TTC549 (cell line): ENCODE measurements at regions not wholly inside any gene's neighbourhood (a gene's known extent, or its start where the extent isn't known, plus 50 kb on each side); places are given as distances from the start of the nearest gene placed in this dataset.

Source experiments
- FAIRE-seq: peaks from 2 replicates; lab custom pipeline; 2012; peaks lifted over from hg19 to GRCh38; lab: Jason Lieb, UNC

- FAIRE-seq, result no peak
These were observed 228.6 kb upstream of the CDH5 start for GRCh38 chr16:66137853-66138252.

- no peak for FAIRE-seq
These were observed 229.7 kb upstream of the CDH5 start for GRCh38 chr16:66136841-66137240.

GRCh38 chr16:66135838-66136237 is 230.7 kb upstream of the CDH5 start:
- no peak for FAIRE-seq

- FAIRE-seq, result no peak
These were observed 231.1 kb upstream of the CDH5 start for GRCh38 chr16:66135421-66135831.

DNA sequence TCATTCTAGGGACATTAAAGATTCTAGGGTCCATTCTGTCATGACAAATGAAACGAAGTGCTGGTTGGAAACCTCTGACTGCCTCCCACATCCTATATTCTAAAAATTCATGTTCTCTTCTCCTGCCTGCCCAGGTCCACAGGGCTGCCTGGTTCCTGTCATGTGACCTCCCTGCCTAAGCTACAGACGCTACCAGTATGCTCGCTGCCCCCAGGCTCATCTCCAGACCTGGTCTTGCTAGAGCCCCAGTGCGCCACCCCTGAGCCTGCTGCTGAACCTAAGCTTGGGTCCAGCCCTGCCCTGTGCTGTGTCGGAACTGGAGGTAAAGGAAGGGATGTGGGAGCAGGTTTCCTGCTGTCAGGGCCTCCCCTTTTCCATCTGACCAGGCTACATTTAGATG is 231.6 kb upstream of the CDH5 start:
- FAIRE-seq, result no peak

DNA sequence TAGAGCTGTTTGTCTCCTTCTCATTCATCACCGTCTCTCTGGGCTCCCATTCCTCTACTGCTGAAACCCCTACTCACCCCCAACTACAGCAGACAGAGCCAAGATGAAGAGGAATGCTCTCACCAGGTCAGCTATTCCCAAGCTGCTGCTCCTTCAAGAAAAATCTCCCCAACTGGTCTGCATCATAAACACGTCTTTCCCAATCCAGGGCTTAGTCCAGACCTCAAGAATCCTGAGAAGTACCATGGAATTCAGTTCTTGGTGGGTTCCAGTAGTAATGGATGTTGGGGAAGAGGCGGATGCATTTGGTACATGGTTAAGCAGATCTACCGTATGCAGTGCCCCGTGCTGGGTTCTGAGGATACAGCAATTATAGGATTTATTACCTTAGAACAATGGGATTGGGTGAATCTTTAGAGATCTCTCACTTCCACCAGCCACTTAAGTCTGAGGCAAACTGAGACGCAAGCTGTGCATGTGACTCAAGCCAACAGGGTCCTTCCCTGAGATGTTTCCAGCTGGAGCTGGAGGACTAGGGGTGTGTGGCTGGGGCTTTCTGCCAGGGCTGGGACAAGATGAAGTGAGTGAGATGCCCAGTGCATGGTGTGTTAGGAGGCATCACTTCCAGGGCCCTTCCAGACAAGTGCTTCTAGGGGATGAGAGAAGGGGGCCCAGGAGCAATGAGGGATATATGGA is 232.7 kb upstream of the CDH5 start:
- FAIRE-seq, result no peak

- no peak for FAIRE-seq
These were observed 234.6 kb upstream of the CDH5 start for GRCh38 chr16:66131895-66132294.

GRCh38 chr16:66131156-66131807 is 235.2 kb upstream of the CDH5 start:
- FAIRE-seq, result no peak

DNA sequence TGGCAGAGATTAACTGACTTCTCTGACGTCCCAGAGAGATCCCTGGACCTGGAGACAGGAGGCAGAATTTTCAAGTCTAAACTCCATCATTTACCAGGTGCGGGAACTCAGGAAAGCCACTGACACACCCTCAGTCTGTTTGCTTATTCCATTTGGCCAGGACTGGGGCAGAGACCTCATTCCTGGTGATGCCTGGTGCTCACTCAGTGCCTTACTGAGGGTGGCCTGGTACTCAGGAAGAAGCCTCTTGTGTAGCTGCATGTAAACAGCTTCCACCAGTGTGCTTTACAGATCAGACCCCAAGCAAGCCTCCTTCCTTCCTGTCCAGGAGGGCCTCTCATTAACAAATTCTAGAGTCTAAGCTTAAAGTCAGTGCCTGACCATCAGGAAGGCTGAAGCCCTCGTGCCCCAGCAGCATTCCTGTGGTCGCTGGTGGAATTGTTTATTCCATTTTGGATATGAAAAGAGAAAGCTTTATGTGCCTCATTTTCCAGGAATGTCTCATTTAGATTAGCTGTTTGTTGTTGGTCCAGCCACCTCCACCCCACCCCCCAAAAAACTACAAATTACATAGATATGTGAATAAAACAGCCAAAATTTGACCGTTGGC is 236.1 kb upstream of the CDH5 start:
- FAIRE-seq, result no peak

- FAIRE-seq, result no peak
These were observed 237.3 kb upstream of the CDH5 start for GRCh38 chr16:66129196-66129595.

GRCh38 chr16:66128371-66128770 is 238.1 kb upstream of the CDH5 start:
- no peak for FAIRE-seq

DNA sequence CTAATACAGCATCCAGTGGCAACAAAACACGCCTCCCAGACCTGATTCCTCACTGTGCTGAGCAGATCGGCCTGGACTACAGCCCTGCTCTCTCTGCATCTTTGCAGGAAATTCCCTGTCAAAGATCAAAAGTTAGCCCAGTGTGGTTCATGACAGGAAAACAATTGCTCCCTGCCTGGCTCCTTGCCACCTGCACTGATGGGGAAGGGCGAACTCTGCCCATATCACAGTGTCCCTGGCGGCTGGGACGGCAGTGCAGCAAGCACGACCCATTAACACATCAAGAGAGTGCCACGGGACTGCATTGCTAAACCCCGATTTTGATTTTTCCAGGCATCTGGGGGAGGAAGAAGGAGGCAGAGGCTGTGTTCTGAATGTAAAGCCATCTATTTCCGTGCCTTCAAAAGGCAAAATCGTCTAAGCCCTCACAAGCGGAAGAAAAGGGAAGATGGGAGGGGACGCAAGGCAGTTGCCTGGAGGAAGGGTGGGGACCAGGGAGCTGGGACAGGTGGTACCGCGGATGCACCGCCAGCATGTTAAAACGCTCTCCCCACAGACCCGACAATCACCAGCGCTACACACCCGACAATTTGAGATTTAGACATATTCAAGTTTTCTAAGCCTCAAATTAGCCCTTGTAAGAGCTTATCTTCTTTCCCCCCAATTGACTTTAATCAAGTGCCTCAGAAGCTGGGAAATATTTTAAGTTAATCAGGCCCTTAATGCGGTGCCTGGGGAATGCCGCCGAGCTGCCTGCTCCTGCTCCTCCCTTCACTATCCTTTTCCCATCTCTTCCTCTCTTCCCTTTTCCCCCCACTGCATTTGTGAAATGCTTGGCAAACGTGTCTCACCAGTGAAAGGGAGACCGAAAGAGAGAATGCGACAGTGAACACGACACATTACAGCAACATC is 238.8 kb upstream of the CDH5 start:
- no peak for FAIRE-seq

DNA sequence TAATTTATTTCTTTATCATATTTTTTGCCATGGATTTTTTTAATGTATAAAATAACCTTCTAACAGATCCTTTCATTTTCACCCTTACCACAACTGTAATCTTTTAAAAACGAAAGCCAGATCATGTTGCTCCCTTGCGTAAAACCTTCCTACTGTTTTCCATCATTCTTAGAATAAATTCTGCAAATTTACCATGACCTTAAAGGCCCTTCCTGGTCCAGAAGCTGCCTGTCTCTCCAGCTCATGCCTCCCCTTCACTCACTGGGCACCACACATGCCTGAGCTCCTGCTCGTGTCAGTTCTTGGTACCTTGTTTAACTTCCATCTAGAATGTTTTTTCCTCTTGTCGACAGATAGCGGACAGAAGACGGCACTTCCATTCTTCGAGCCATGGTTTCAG is 245.0 kb upstream of the CDH5 start:
- FAIRE-seq, result no peak

DNA sequence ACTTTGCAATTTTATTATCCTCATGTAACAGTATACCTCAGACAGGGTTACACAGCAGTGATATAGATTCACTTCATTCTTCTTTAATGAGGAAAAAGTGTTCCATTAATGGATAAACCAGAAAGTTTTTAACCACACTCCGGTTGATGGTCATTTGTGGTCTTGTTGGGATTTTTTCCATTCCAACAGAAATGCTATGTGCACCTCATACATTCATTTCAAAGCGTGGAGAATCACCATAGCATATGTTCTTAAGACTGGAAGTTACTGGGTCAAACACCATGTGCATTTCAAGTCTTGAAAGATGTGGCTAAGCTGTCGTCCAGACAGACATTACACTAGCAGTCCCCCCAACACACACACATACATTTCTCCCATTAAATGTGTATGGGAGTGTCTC is 245.8 kb upstream of the CDH5 start:
- no peak for FAIRE-seq

DNA sequence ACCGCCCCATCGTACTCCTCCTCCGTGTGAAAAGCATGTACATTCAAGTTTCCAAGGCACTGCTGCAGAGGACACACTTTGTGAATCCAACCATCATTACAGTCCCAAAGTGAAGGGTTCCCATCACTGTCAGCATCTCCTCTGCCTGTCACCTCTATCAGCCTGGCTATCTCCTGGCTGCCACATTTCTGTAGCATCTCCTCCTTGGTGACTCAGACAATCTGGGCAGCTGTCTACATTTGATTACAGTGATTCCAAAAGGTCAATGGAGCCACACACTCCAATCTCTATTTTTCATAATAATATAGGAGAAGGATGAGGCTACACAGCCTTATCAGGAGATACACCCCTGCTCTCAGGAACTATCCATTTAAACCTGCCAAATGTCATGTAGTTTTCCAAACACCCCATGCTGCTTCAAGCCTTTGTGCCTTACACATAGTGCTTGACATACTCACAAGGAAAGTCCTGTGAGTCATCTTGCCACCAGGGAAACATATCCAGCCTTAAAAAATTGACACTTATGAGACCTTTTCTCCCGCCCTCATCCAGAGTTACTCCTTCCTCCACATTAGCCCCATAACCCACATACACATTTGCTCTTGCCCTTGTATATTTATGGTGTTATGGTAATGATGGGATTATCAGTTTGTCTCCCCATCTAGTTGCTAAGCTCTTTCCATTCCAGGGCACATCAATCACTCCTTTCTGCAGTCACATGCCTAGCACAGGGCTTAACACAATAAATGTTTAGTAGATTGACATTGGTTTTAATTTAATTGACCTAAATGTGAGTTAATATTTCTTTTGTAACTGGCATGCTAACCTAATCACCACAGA is 250.1 kb upstream of the CDH5 start:
- FAIRE-seq, result no peak

GRCh38 chr16:66115373-66115772 is 251.1 kb upstream of the CDH5 start:
- FAIRE-seq, result no peak

GRCh38 chr16:66113223-66113622 is 253.3 kb upstream of the CDH5 start:
- FAIRE-seq, result no peak

- no peak for FAIRE-seq
These were observed 256.8 kb upstream of the CDH5 start for GRCh38 chr16:66109677-66110076.

DNA sequence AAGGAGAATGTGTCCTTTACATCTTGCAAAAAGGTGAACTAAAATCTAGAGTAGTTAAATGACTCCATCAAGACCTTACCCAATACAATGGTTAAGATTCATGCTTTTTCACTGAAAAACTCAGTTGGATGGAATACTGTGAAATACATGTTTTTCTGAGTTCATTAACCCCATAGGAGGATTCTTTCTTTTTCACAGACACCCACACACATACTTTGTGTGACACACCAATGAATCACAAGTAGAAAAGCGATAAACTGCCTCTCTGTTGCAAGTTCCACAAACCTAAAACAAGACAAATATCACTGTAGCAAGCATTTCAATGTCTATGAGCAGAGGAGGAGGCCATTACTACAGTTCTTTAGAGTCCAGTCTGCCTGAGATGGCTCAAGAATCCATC is 258.8 kb upstream of the CDH5 start:
- FAIRE-seq, result no peak

DNA sequence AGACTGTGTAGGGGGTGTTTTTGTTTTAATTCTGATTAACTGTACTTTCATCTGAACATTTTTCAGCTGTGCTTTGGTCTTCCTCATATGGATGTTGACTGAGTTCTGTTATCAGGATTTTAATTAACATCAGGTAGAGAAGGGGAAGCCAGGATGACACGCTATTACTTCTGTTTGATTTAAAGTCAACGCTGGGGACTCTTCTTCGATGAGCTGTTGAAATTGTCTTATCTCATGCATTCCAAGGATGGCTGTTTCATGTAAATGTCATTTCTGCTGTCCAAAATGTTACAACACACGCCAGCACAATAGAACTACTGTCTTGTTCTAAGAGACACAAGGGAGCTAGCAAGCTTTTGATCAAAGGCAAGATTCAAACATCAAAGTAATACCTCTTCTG is 263.3 kb upstream of the CDH5 start:
- FAIRE-seq, result no peak

- FAIRE-seq, result no peak
These were observed 267.2 kb upstream of the CDH5 start for GRCh38 chr16:66099306-66099705.

- no peak for FAIRE-seq
These were observed 268.7 kb upstream of the CDH5 start for GRCh38 chr16:66097751-66098150.
